ENCODE measurements at regions not wholly inside any gene's neighbourhood (a gene's known extent, or its start where the extent isn't known, plus 50 kb on each side); places are given as distances from the start of the nearest gene placed in this dataset.

DNA sequence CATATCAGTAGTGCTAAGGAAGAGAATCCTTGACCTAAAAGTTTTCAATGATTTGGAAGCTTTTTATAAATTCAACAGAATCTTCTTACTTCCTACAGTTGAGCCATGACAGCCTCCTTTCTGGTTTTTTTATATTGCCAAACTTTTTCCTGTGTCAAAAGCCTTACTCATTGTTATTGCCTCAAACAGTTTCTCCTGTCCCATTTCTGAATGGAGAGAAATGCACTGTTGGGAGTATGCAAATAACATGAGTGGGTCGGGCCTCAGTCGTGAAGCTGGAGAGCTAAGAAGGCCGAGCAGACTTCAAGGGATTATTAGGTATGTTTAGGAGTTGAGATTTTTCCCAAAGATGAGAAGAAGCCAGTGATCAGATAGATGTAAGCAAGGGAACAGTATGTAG, 766.4 kb upstream of the KLHL1 start:
- DNase-seq: peak; percentile 42

GRCh38 chr13:70864731-70865130, 756.5 kb upstream of the KLHL1 start:
- no peak for DNase-seq

DNA sequence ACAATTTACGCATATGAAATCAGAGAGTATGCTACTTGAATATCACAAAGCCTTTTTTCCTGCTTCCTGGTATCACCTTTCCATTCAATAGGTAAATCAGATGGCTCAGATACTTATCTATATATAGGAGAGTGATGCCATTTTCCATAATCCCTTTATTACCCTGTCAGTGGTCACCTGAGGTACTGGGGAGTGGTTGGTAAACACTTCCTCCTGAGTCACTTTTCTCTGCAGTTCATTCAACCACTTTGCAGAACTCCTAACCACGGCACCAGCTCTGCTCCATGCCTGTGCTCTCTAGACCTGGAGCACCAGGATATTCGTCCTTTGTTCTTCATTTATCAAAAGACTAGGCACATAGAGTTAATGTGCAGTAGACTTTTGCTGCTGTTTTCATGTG, 748.5 kb upstream of the KLHL1 start:
- DNase-seq: no peak

- no peak for DNase-seq
Measured at GRCh38 chr13:70856025-70856424, 747.8 kb upstream of the KLHL1 start.

DNA sequence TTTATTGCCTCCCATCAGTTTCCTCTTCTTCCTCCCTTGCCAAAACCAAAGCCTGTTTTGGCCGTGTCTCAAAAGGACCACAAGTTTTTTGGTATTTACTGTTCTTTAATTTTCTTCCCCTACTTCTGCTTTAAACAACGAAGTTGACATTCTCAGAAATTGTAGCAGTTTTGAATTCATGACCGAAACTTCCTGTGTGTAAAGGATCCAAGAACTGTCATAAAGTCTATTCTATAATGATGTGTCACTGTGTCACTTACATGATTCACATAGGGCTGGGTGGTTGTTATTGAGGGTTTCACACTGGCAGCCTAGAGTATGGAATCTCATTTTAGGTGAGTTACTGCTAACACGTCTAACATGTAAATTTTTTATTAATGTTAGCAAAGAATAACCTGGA, 741.0 kb upstream of the KLHL1 start:
- peak; percentile 4 for DNase-seq

DNA sequence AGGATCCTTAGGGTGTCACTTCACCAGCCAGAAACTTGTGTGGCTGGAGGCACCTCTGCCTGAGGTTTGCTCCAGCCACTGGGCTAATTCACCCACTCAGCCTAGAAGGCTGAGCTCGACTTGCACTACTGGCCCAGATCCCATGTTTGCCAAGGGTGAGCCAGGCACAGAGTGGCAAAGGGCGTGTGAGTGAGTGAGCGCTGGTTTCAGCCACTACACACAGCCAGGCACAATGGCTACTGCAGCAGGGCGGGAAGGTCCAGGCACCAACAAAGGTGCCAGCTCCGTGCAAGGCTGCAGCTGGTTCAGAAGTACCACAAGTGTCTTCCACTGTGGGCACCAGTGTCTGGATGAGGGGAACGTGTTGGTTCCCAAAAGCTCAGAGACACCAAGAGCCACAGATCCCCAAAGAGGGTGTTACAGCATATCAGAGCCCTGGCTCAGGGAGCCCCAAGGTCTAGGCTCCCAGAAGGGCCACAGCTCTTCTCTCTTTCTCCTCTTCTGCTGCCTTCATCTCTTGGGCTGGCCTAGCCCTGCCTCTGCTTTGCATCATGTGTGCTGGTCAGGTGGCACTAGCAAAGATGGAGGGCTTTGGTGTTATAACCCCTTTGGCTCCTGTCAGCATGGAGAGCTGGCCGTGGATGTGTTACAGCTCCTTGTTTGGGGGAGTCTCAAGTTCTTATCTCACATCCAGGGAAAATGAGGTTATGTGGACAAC, 736.3 kb upstream of the KLHL1 start:
- no peak for DNase-seq

- no peak for DNase-seq
Measured at GRCh38 chr13:70842062-70842644, 733.9 kb upstream of the KLHL1 start.

DNA sequence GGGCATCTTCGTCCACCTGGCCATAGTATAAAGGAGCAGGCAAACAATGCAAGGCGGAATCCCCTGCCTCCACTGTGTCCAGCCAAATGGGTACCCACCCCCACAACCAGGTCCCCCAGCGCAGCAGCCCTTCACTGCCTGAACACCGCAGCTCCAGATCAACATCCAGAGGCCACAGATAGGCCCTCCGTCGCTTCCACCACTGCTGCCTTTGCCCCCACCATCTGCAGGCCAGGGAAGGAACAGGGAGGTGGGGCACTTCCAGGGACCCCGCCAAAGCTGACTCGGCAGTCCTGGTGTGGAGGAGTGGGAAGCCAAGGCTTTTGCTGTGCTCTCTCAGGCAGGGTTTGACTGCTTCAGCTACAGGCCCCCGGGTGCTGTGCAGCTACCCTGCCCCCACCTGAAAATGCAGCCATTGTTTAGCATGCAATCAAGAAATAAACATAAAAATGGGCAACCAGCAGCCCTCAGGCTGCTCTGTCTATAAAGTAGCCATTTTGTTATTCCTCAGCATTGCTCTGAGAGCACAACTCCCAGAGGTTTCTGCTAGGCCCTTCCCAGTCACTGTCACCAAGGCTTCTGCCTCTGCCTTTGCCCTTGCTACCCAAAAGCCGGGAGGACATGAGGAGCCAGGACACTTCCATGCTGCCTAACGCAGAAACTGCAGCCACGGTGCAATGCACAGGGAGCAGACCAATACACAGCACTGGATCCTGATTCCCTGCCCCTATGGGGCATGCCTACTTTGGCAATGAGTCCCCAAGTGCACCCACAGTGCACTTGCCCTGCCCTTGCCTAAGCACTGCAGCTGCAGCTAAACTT, 733.2 kb upstream of the KLHL1 start:
- DNase-seq: no peak

GRCh38 chr13:70835371-70835770, 727.1 kb upstream of the KLHL1 start:
- no peak for DNase-seq

- no peak for DNase-seq
Measured at GRCh38 chr13:70829748-70830147, 721.5 kb upstream of the KLHL1 start.

DNA sequence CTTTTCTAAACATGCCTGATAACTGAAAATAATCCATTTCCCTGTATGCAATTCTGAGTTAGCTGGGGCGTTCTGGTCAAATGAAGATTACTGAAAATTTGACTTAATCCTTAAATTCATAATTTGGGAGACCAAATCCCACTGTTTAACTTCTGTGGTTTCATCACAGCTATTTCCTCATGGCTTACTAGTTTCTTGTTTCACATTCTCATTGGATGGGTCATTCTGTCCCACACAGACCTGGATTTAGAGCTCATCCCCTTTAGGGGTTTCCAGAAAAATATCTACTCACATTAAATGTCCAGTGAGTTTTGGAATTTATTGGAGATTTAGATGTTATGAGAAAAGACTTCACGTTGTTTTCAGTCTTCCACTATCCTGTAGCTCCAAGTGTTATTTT, 709.3 kb upstream of the KLHL1 start:
- DNase-seq: no peak

GRCh38 chr13:70816853-70817252, 708.6 kb upstream of the KLHL1 start:
- DNase-seq: no peak

DNA sequence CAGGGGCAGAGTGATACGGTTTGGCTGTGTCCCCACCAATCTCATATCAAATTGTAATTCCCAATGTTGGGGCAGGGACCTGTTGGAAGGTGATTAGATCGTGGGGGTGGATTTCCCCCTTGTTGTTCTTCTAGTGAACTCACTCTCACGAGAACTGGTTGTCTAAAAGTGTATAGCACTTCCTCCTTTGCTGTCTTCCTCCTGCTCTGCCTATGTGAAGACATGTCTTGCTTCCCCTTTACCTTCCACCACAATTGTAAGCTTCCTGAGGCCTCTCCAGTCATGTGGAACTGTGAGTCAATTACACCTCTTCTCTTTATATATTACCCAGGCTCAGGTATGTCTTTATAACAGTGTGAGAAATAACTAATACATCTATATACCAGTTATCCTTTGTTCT, 706.4 kb upstream of the KLHL1 start:
- DNase-seq: no peak

- DNase-seq: no peak
Measured at GRCh38 chr13:70812481-70812880, 704.2 kb upstream of the KLHL1 start.

- no peak for DNase-seq
Measured at GRCh38 chr13:70809588-70809987, 701.3 kb upstream of the KLHL1 start.

DNA sequence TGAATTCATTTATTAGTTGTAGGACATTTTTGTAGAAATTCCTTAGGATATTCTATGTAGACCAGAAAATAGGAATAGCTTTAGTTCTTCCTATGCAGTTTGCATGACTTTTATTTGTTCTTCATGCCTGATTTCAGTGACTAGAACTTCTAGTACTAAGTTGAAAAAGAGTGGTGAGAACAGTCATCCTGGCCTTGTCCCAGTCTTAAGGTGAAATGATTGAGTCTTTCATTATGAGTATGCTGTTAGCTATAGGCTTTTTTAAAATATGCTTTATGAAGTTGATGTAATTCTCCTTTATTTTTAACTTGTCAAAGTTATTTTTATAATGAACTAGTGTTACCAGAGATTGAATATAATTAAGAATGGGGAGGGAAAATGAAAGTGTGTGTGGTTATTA, 690.1 kb upstream of the KLHL1 start:
- no peak for DNase-seq

DNA sequence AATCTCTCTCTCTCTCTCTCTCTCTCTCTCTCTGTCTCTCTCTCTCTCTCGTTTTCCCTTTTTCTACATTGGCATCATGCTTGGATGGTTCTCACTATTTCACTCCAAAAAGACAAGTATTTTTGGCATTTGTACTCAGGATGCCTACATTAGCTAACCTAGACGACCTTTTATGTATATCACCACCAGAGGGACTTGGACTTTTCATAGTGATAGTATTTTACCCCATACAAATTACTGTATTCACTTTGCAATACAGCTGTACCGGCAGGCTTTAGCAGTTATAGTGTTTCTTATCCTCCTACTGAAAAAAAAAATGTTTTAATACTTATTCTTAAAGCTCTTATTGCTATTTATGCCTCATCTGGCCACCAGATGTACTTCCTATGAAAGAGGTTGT, 687.2 kb upstream of the KLHL1 start:
- DNase-seq: no peak

DNA sequence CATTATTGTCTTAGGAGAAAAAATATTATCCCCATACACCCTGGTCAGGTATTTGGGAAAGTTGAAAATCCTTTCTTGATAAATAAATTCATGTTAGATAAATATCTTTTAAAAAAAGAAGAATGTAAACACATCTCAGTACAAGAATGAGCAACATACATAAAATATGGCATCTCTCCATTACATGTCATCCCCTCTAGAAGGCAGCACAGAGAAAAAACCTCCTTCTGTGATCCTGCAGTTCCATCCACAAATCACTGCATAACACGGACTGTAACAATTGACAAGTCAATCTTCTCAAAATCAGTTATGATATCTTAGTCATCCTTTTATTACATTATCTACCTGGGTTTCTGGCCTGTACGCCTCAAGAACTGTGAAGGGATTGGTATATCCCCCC, 683.9 kb upstream of the KLHL1 start:
- DNase-seq: no peak

DNA sequence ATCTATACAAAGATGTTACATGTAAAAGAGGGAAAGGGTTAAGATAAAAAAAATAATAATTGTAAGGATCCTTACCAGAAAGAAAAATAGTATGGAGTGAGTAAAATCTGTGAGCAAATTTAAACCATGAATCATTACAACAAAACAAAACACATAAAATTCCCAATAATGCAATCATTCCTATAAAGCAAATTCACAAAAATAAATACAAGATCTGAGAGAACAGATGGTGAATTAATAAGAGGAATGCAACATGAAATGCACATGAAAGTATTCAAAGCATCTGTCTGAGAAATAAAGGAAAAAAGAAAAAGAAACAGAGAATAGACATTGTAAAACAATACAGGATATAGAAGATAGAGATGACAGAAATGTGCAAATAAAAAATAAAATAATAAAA, 681.5 kb upstream of the KLHL1 start:
- no peak for DNase-seq

DNA sequence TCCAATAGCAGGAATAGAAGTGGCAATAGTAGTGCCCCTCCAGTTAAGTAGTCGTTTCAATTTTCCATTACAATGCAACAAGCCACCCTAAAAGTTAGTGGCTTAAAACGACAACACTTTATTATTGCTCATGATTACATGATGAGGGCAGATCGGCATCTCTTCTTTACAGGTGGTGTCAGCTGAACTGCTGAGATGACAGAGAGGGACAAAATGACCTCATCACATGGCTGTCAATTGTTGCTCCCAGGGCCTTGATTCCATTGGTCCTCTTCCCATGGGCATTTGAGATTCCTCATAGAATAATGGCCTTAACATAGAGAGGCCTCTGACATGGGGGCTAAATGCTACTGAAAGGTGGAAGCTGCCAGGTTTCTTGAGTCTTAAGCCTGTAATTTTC, 679.8 kb upstream of the KLHL1 start:
- no peak for DNase-seq

- DNase-seq: no peak
Measured at GRCh38 chr13:70784207-70784989, 676.1 kb upstream of the KLHL1 start.

DNA sequence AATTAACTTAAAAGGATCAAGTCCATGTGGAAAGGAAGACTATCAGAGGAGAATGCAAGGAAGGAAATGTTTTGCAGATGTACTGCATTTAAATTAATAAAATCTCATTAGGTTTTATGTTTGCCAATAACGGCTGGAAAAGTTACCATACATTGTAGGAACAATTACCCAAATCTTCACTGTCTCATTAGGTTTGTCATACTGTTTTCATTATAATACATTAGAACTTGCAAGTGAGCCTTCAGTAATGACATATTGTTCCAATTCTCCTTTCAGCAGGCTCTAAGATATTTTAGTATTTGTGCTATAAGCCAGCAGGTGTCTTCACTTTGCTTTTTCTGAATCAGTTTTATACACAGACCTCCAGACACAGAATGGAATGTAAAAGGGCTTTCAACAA, 661.6 kb upstream of the KLHL1 start:
- DNase-seq: no peak

GRCh38 chr13:70758932-70759331, 650.7 kb upstream of the KLHL1 start:
- DNase-seq: no peak
